ENCODE measurements at regions not wholly inside any gene's neighbourhood (a gene's known extent, or its start where the extent isn't known, plus 50 kb on each side); places are given as distances from the start of the nearest gene placed in this dataset.
"Not testable (repeated sequence)": the region's sequence is repeated elsewhere in the genome, so short reads cannot be mapped to it uniquely, and the experiment has no call there.

- in situ Hi-C loops (cut with MboI; ENCODE audit: low sequenced_read_pairs, unreplicated experiment): loop anchor here (10.0 kb wide), 1 partner anchor 465 kb away; no protein-coding TSS in a partner anchor
- no peak for DNase-seq (ENCODE audit: low spot score)
- TF ChIP-seq CTCF (IDR thresholded peaks at IDR 0.05; ENCODE audit: borderline replicate concordance, control extremely low read depth, extremely low read depth, insufficient read depth, missing control alignments): no peak
Observed at GRCh38 chr5:1639757-1640156, 116.0 kb upstream of the LPCAT1 start.

- TF ChIP-seq CTCF (IDR thresholded peaks at IDR 0.05; ENCODE audit: borderline replicate concordance, control extremely low read depth, extremely low read depth, insufficient read depth, missing control alignments): no peak
- no peak for DNase-seq (ENCODE audit: low spot score)
- in situ Hi-C loops (cut with MboI; ENCODE audit: low sequenced_read_pairs, unreplicated experiment): no loop called here
Observed at GRCh38 chr5:1638658-1639400, 115.1 kb upstream of the LPCAT1 start.

GRCh38 chr5:1637639-1638481 lies 114.1 kb upstream of the LPCAT1 start:
- in situ Hi-C loops (cut with MboI; ENCODE audit: low sequenced_read_pairs, unreplicated experiment): no loop called here
- DNase-seq (ENCODE audit: low spot score): peak; percentile 19
- no peak for TF ChIP-seq CTCF (IDR thresholded peaks at IDR 0.05; ENCODE audit: borderline replicate concordance, control extremely low read depth, extremely low read depth, insufficient read depth, missing control alignments)

- TF ChIP-seq CTCF (IDR thresholded peaks at IDR 0.05; ENCODE audit: borderline replicate concordance, control extremely low read depth, extremely low read depth, insufficient read depth, missing control alignments): no peak
- in situ Hi-C loops (cut with MboI; ENCODE audit: low sequenced_read_pairs, unreplicated experiment): no loop called here
- DNase-seq (ENCODE audit: low spot score): no peak
Observed at GRCh38 chr5:1636981-1637638, 113.3 kb upstream of the LPCAT1 start.

GRCh38 chr5:1636208-1636770 lies 112.5 kb upstream of the LPCAT1 start:
- in situ Hi-C loops (cut with MboI; ENCODE audit: low sequenced_read_pairs, unreplicated experiment); DNase-seq (ENCODE audit: low spot score): not testable (repeated sequence)

- in situ Hi-C loops (cut with MboI; ENCODE audit: low sequenced_read_pairs, unreplicated experiment); DNase-seq (ENCODE audit: low spot score): not testable (repeated sequence)
Observed at GRCh38 chr5:1635477-1635876, 111.7 kb upstream of the LPCAT1 start.

GRCh38 chr5:1634337-1634661 lies 110.5 kb upstream of the LPCAT1 start:
- peak; percentile 16 for DNase-seq (ENCODE audit: low spot score)
- TF ChIP-seq CTCF (IDR thresholded peaks at IDR 0.05; ENCODE audit: borderline replicate concordance, control extremely low read depth, extremely low read depth, insufficient read depth, missing control alignments): no peak
- in situ Hi-C loops (cut with MboI; ENCODE audit: low sequenced_read_pairs, unreplicated experiment): no loop called here
